ENCODE measurements at regions not wholly inside any gene's neighbourhood (a gene's known extent, or its start where the extent isn't known, plus 50 kb on each side); places are given as distances from the start of the nearest gene placed in this dataset.

DNA sequence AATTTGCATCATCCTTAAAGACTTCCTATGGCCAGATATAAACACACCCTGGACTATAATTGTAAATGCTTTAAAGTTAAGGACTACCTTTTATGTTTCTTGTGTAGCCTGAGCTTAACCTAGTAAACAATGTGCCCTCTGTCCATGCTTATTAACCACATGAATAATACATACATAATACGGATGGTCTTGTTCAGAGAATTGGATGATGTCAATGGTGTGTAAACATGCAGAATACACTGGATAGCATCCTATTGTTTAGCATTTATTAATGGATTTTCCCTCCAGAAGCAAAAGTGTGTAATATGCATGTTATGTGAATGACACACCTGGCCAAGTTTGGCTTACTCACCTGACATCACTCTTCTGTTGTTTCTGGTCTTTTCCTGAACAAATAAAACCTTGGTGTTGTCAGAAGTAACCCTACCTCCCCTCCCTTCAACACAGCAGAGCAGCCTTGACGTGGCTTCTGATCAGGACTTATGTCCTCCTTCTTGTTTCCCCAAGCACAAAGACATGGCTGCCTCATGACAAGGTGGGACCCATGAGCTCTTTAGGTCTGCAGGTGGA is 517.9 kb downstream of the MTRR start:
- DNase-seq (ENCODE audit: low read depth, low spot score) = no peak

DNA sequence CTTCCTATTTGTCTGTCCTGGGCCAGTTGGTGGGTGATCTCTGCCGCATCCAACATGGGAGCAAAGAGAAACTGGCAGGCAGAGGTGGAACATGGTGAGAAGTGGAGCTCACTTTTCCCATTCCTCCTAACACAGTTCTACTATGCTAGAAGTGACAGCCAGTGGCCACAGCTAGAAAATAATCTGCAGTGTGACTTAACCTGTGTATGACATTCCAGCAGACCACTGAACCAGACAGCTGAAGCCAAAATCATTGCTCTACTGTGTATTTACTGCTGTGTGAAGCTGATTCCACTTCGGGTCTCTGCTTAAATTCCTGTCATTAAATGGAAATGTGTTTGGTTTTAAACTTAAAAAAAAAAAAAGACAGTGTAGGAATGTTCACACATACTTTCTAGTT is 523.0 kb downstream of the MTRR start:
- DNase-seq (ENCODE audit: low read depth, low spot score) = no peak

DNA sequence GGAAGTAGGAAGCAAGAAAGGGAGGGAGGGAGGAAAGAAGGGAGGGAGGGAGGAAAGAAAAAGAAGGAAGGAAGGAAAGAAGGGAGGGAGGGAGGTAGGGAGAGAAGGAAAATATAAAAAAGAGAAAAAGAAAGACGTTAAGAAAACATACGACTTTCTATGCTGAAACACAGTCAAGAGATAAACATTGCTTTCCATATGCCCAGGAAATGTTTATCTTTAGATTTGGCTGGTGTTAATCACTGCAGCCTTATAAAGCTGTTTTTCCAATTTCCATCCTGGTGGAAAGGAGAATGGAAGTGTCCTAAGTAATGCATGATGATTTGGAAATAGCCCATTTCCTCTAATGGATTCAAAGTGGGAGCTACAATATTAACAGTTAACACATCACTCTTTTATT is 524.3 kb downstream of the MTRR start:
- DNase-seq (ENCODE audit: low read depth, low spot score) = no peak

DNA sequence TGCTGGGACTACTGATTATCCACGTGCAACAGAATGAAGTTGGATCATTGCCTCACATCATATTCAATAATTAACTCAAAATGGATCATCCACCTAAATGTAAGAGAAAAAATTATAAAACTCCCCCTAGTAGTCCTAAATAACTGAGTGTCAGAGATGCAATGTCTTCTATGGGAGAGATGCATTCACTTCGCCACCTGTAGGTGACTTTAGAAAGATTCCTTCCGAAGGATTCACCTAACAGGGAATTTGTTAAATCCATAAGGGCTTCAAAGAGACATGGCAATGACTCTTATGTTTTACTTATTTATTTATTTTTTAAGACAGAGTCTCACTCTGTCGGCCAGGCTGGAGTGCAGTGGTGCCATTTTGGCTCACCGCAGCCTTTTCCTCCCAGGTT is 526.0 kb downstream of the MTRR start:
- no peak for DNase-seq (ENCODE audit: low read depth, low spot score)

DNA sequence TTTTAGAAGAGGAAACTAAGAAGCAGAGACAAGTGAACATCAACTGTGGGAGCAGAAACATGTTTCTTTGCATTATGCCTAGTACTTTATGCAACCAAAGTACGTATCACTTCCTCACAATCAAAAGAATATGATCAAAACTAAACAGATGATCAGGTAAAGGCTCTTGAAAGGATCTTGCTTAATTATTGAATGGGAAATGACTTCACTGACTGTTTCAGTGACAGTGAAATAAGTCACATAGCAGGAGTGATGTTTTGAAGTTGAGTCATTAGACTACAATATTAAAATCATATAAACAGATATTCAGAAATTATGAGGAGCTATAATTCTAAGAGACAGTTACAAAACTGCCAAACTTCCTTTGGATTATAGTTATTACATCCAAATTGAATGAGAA is 527.3 kb downstream of the MTRR start:
- DNase-seq (ENCODE audit: low read depth, low spot score) = no peak

DNA sequence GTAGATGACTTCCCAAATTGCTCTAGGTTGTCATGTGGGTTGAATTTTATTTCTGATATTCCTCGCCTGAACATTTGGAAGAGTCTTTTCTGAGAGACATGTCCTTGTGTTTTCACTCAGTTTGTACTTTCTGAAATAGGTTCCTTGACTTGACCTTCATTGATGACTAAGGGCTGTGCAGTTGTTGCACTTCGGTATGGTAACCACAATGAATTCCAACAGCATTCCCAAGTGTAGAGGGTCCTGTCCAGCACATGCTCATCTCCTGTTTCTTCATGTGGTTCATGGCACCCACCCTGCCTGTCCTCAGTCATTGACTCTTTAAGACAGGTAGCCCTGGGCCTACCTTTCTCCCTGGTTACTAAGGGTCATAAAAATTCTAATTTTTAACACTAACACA is 527.8 kb downstream of the MTRR start:
- DNase-seq (ENCODE audit: low read depth, low spot score) = no peak

DNA sequence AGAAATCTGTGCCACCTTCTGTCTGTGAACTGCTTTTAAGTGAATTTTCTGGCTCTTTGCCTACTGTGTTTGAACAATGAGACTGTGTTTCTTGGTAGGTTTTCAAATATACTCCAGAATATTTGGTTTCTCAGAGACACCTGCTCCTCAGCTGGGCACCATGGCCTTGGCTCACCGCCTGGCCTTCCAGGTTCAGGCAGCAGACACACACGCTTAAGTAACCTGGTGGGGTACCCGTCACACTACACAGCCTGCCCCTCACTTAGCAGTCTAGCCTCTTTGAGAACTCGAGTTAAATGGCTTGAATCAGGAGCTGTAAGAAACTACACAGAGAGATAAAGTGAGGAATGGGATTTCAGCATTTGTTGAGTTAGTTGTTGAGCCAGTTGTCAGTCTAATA is 530.5 kb downstream of the MTRR start:
- no peak for DNase-seq (ENCODE audit: low read depth, low spot score)

DNA sequence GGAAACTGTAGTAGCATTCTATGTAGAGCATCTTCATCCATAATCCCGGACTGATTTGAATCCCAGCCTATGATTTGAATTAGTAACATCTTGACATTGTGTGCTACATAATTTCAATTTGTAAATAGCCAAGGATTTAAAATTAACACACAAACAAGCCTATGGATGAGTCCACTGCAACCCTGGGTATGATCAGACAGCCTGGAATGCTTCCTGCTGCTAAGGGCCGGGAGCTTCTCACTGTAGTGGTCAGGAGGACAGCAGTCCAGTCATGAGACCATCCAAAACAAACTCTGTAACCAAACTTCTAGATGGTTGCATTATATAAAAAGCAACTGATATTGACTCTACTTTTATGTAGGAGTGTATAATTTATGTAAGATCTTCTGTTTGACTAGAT is 539.3 kb downstream of the MTRR start:
- DNase-seq (ENCODE audit: low read depth, low spot score) = no peak

DNA sequence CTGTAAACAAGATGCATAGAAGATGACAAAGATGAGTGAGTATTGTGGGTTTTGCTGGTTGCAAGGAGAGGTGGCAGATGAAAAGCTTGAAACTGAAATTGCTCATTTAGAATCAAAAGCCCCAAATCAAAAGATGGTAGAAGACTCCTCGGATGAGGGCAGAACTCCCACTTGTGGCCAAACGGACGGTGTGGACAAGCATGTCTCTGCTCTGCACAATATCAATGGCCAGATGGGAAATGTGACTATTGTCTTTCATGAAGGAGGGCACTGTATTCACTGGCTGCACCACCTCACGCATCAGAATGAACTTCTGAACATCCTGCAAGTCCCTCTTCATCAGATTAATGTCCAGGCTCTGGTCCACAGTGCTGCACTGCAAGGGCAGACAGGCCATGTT is 541.7 kb downstream of the MTRR start:
- DNase-seq (ENCODE audit: low read depth, low spot score) = no peak

DNA sequence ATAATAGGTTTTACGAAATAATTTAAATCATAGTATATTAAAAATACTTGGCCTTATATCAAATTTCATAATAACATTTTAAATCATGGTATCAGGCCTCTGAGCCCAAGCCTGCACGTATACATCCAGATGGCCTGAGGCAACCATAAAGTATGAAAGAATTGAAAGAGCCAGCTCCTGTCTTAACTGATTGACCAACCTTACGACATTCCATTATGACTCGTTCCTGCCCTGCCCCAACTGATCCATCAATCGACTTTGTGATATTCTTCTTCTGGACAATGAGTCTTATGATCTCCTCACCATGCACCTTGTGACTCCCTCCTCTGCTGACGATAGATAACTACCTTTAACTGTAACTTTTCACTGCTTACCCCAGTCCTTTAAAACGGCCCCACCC is 545.0 kb downstream of the MTRR start:
- no peak for DNase-seq (ENCODE audit: low read depth, low spot score)

DNA sequence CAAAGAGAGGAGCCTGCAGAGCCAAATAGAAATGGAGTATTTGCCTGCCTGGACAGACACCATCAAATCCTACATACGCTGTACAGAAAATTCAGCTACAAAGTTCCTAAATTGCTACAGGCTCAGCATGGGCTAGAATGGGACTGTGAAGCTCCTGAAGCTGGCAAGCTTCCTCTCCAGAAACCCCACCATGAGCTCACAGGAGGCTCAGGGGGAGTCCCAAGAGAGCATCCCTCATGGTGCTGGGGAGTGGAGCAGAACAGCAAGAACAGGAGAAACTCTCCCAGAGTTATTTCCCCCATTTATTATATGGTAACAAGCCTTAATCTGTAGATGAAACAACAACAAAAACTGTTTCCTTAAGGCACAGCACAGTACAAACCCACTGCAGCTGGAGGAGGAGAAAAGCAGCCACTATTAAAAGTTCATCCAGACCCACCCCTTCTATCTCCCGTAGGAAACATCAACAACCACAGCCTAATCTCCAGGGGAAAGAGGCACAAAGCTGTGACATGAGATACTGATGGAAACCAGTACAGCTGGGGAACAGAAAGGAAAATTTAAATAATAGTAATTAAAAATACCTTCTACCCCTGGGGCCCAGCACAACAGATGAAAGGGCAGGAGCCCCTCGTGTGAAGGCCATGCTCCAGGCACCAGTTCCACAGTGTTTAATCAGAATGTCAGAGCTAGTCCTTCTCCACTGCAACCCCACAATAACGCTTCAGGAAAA is 548.5 kb downstream of the MTRR start:
- no peak for DNase-seq (ENCODE audit: low read depth, low spot score)

DNA sequence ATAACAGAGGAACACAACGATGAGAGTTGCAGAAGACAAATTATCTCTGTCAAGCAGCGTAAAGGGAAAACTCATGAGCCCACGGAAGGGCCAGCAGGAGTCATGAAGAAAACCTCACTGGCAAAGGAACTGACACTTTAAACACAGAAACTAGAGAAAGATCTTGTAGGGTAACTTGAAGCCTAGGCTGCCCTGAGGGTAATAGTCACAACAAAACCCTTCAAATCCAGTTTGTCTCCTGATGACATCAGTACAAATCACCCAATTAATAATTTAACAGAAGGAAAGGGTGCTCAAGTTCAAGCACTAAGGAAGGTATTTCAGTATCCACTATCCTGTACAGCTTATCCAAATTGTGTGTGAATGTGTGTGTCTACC is 549.1 kb downstream of the MTRR start:
- no peak for DNase-seq (ENCODE audit: low read depth, low spot score)

DNA sequence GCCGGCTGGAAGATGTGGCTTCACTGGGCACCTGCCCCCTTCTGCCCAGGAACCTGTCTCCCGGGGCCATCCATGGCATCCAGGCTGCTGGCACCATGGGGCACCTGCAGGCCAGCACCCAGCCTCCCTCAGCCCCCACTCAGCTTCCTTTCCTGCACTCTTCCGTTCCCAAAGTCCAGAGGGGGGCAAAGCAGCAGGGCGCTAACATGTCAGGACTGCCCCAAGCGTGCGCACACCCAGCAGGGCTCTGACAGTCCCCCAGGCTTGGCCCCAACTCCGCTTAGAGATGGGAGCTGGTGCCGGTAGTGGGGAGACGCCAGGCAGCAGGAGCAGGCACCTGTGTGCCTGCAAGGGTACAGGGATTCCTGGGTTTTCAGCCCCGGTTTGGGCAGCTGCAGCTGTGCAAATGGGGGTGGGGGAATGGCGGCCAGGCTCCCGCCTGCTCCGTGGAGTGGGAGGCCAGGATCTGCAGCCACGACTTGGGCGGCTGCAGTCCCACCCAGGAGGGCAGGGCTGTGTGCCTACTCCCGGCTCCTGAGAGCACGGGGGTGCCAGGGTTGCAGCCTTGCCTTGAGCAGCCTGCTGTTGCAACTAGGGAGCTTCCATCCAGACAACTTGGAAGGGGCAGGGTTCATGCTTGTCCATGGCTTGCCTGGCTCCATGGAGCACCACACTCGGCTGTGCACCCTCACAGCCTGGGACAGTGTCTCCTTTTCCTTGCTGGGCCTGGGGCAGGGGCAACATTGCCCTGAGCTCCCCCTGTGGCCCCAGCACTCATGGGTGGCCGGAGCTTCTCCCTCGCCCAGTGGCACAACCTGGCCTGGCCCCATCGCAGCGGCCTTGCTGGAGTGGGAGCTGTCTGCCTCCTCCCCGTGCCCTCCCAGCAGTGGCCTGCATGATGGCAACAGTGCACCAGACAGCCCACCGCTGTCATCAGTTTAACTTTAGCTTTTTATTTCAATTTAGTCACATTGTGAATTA is 561.1 kb downstream of the MTRR start:
- DNase-seq (ENCODE audit: low read depth, low spot score) = no peak

DNA sequence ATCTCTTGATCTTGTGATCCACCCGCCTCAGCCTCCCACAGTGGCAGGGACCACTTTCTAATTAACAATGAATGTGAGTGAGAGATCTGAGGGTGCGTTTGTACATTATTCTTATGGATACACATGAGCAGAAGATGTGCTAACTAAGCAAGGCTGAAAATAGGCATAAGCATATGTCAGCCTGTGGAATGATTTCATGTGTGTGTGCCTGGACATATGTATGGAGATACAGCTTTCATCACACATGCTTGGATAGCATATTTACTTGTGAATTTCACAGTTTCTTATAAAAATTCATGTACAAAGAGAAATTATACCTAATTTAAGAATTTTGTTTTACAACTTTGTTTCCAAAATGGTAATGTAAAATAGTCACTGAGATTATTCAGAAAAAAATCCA is 565.6 kb downstream of the MTRR start:
- DNase-seq (ENCODE audit: low read depth, low spot score) = no peak

DNA sequence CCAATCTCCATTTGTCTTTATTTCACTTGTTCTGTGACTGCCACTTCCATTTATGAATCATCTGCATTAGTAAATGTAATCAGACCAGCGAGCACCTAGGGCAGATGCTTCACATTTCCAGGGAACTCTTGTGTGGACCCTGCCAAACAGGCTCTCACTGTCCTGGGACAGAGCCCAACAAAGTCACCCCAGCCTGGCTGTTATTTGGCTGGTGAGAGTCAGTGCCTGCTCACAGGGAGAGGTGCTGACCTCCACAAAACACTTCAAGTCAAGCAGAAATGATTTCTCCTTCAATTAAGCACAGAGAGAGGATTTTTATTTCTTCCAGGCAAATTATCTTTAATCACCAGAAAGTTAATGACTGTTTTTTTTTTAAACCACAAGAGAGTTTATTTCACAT is 568.0 kb downstream of the MTRR start:
- peak; percentile 3 for DNase-seq (ENCODE audit: low read depth, low spot score)

DNA sequence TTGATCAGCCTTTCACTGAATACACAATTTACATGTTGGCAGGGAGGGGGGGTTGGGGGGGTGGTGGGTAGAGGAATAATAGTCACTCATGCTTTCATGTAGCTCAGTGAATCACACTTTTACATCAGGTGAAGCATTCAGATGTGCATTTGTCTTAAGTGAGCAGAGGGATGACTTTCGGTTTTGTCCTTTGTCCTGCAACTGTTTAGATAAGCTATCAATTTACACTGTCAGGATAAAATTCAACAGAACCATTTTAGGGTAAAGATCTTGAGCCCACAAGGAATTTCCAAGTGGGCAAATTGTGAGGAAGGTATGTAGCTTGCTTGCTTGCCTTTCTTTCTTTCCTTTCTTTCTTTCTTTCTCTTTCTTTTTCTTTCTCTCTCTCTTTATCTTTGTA is 576.2 kb downstream of the MTRR start:
- no peak for DNase-seq (ENCODE audit: low read depth, low spot score)

DNA sequence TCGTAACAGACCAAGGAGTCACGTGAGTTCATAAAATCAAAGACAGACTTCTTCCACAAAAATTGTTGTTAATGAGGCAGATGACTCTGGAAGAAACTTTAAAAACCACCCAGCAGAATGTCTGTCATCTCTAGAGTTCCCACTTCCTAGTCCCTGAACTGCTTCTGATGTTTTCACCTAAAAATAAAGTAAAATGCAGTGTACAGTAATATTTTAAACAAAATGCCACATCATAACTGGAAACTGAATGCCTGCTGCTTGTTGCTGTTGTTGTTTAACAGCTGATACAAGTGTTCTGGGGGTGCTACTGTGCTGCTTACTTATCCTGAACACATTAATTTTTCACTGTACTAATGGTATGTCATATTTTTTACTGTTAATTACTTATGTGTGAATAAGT is 577.2 kb downstream of the MTRR start:
- no peak for DNase-seq (ENCODE audit: low read depth, low spot score)

DNA sequence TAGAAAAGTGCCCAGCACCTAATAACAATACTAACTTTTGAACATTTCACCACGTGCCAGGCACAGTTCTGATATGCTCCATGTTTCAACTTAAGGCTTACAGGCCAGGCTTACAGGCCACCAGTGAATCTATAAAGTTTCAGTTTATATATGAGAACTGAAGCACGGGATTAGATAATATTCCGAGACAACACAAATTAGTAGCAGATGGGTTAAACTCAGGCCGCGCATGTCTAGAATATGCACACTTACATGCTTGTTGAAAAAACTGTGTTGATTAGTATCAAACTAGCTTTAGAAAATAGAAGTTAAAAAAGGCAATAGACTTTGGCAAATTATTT is 587.9 kb downstream of the MTRR start:
- no peak for DNase-seq (ENCODE audit: low read depth, low spot score)

DNA sequence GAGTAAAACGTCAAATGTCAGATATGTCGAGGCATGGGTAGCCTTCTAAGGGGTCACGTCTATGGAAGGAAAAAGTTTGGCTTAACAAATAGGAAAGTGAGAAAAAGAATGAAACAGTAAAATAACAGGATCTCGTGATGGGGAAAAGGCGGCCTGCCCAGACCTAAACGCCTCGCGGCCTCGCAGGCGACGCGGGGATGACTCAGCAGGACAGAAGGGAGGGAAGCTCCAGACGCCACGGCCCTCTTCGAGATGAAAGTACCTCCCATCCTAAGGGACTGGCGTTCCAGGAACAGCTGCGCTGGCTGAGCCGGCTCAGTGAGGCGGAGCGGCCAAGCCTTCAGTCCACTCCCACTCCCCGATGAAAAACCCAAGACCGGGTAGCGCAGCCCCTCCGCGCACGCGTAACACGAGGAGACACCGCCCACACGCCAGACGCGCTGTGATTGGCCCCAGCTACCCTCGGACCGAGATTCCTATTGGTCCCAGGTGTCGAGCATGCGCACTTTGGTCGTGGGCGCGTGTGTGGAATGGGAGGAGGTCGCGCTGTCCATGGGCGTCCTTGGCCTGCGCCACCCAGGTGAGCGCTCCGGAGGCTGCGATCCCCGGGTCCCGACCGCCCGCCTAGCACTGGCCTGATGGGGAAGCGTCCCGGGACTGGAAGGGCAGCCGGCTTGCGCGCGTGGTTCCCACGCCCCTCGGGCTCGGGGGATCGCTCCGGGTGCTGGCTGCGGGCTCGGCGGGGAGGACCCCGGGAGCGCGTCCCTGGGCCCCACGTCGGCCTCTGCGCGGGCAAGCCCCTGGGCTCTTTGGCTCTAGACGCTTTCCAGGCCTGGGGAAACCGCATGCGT is 588.5 kb downstream of the MTRR start:
- peak; percentile 97 for DNase-seq (ENCODE audit: low read depth, low spot score)

DNA sequence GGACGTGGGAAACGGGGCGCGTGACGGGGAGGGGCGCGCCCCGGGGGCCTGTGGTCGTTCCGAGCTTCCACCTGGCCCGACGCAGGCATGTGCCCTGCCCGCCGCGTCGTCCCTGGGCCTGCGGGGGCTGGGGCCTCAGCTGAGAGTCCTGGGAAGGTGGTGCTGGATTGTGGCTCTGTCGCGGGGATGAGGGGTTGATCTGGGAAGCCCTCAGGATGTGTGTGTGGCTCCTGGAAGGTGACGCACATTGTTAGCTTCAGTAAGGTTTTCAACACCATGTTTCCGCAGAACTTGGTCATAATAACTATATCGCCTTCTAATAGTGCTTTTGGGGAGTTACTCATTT is 589.1 kb downstream of the MTRR start:
- peak; percentile 44 for DNase-seq (ENCODE audit: low read depth, low spot score)

DNA sequence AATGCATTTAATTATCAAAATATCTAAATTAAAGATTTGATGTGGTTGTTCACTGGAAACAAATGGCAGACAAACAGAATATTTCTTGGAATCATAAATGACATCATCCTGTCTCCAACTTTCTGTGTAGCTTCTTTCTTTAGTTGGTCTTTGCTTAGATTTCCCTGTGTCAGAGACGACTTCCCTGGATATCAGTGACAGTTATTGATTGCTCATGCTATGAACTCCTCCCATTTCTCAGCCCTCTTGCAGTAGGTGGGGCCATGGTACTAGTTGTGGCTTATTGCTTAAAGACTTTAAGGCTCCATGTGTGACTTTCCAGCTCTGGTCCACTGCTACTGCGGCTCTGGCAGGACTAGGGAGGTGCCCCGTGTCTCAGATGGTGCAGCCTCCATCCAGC is 592.6 kb downstream of the MTRR start:
- DNase-seq (ENCODE audit: low read depth, low spot score) = no peak

DNA sequence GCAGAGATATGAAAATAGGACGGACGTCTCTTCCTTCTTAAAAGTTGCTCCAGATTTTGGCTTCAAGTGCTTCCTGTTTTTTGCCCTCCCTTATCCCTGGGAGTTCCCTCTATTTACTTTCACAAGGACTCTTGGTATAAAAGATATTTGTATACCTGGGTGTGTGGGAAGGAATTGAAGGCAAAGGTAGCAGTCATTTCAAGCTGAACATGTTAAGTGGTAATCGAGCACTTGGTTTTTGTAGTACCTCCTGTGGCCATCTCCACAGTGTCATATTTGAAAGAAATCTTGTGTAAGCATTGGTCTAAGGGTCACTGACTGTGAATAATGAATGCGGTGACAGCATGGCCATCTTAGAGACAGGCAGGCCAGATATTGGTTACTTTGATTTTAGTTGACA is 593.6 kb downstream of the MTRR start:
- no peak for DNase-seq (ENCODE audit: low read depth, low spot score)
